CD4-positive, alpha-beta T cell treated with Interleukin-17A for 4 hours (primary cell): ENCODE measurements at regions not wholly inside any gene's neighbourhood (a gene's known extent, or its start where the extent isn't known, plus 50 kb on each side); places are given as distances from the start of the nearest gene placed in this dataset.
"Not testable (repeated sequence)": the region's sequence is repeated elsewhere in the genome, so short reads cannot be mapped to it uniquely, and the experiment has no call there.

Source experiments
- DNase-seq: peaks from one replicate; pipeline ENCODE4 v3.0.0-alpha.2; 2020; ENCODE audit warnings: mixed read lengths

- no peak for DNase-seq
These were observed 141.4 kb upstream of the MRPS22 start for GRCh38 chr3:139202226-139202958.

- no peak for DNase-seq
These were observed 140.9 kb upstream of the MRPS22 start for GRCh38 chr3:139202959-139203349.

GRCh38 chr3:139203752-139204151 lies 140.1 kb upstream of the MRPS22 start:
- DNase-seq: no peak

- DNase-seq: no peak
These were observed 139.1 kb upstream of the MRPS22 start for GRCh38 chr3:139204728-139205127.

GRCh38 chr3:139213936-139214335 lies 129.9 kb upstream of the MRPS22 start:
- DNase-seq: no peak

GRCh38 chr3:139216958-139217357 lies 126.9 kb upstream of the MRPS22 start:
- DNase-seq: no peak

GRCh38 chr3:139217633-139218032 lies 126.2 kb upstream of the MRPS22 start:
- DNase-seq: no peak

- no peak for DNase-seq
These were observed 125.8 kb upstream of the MRPS22 start for GRCh38 chr3:139218046-139218445.

GRCh38 chr3:139219463-139219862 lies 124.4 kb upstream of the MRPS22 start:
- no peak for DNase-seq

- DNase-seq: no peak
These were observed 121.6 kb upstream of the MRPS22 start for GRCh38 chr3:139222100-139222657.

GRCh38 chr3:139225548-139225947 lies 118.3 kb upstream of the MRPS22 start:
- no peak for DNase-seq

GRCh38 chr3:139226731-139227130 lies 117.1 kb upstream of the MRPS22 start:
- DNase-seq: no peak

- DNase-seq: no peak
These were observed 116.7 kb upstream of the MRPS22 start for GRCh38 chr3:139227165-139227564.

- no peak for DNase-seq
These were observed 116.0 kb upstream of the MRPS22 start for GRCh38 chr3:139227827-139228226.

GRCh38 chr3:139230391-139230790 lies 113.4 kb upstream of the MRPS22 start:
- DNase-seq: no peak

- no peak for DNase-seq
These were observed 112.1 kb upstream of the MRPS22 start for GRCh38 chr3:139231555-139232281.

- not testable (repeated sequence) for DNase-seq
These were observed 111.5 kb upstream of the MRPS22 start for GRCh38 chr3:139232341-139232740.

GRCh38 chr3:139234491-139234890 lies 109.3 kb upstream of the MRPS22 start:
- DNase-seq: no peak

- no peak for DNase-seq
These were observed 108.6 kb upstream of the MRPS22 start for GRCh38 chr3:139235192-139235591.

- no peak for DNase-seq
These were observed 107.5 kb upstream of the MRPS22 start for GRCh38 chr3:139236336-139236735.

- no peak for DNase-seq
These were observed 105.4 kb upstream of the MRPS22 start for GRCh38 chr3:139238281-139239030.

GRCh38 chr3:139239550-139239949 lies 104.3 kb upstream of the MRPS22 start:
- no peak for DNase-seq

- DNase-seq: no peak
These were observed 102.0 kb upstream of the MRPS22 start for GRCh38 chr3:139241783-139242182.
